ENCODE measurements at regions not wholly inside any gene's neighbourhood (a gene's known extent, or its start where the extent isn't known, plus 50 kb on each side); places are given as distances from the start of the nearest gene placed in this dataset.

DNA sequence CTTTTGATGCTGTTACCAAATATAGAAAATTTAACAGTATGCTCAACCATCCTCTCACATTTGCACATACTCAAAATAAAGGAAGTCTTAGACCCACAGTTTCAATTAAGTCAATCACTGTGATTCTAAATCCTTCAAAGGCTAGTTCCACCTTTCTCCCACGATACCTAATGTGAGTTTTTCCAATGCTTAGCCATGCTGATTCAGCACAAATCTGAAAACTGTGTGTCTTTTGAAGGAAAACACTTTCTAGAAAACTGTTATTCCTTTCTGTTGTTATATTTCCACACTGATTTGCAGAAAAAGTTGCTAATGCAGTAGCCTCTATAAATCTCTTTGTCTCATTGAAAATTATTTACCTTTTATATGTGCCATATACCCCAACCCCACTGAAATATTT lies 645.7 kb downstream of the PRR16 start:
- TF ChIP-seq RFX5 (IDR thresholded peaks at IDR 0.05; ENCODE audit: low read length) (no peak), MEF2A (IDR thresholded peaks at IDR 0.05; ENCODE audit: borderline replicate concordance, low read depth) (no peak), FOXM1 (IDR thresholded peaks at IDR 0.05; ENCODE audit: low read depth) (no peak), RXRA (IDR thresholded peaks at IDR 0.05; ENCODE audit: borderline replicate concordance, low read depth) (no peak), RAD21 (IDR thresholded peaks at IDR 0.05; ENCODE audit: low read length) (no peak), EZH2phosphoT487 (IDR thresholded peaks at IDR 0.05; ENCODE audit: borderline replicate concordance, low read depth) (no peak), POLR2AphosphoS5 (IDR thresholded peaks at IDR 0.05; ENCODE audit: low read depth, low read length) (no peak), SIN3A (IDR thresholded peaks at IDR 0.05; ENCODE audit: borderline replicate concordance, low read depth, low read length) (no peak), JUND (IDR thresholded peaks at IDR 0.05) (no peak), NRF1 (IDR thresholded peaks at IDR 0.05; ENCODE audit: low read depth, low read length) (no peak)
- TF ChIP-seq, protein P1, sequence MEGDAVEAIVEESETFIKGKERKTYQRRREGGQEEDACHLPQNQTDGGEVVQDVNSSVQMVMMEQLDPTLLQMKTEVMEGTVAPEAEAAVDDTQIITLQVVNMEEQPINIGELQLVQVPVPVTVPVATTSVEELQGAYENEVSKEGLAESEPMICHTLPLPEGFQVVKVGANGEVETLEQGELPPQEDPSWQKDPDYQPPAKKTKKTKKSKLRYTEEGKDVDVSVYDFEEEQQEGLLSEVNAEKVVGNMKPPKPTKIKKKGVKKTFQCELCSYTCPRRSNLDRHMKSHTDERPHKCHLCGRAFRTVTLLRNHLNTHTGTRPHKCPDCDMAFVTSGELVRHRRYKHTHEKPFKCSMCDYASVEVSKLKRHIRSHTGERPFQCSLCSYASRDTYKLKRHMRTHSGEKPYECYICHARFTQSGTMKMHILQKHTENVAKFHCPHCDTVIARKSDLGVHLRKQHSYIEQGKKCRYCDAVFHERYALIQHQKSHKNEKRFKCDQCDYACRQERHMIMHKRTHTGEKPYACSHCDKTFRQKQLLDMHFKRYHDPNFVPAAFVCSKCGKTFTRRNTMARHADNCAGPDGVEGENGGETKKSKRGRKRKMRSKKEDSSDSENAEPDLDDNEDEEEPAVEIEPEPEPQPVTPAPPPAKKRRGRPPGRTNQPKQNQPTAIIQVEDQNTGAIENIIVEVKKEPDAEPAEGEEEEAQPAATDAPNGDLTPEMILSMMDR (IDR thresholded peaks at IDR 0.05): no peak
- TF ChIP-seq, protein P2, sequence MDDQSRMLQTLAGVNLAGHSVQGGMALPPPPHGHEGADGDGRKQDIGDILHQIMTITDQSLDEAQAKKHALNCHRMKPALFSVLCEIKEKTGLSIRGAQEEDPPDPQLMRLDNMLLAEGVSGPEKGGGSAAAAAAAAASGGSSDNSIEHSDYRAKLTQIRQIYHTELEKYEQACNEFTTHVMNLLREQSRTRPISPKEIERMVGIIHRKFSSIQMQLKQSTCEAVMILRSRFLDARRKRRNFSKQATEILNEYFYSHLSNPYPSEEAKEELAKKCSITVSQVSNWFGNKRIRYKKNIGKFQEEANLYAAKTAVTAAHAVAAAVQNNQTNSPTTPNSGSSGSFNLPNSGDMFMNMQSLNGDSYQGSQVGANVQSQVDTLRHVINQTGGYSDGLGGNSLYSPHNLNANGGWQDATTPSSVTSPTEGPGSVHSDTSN (IDR thresholded peaks at IDR 0.05): no peak

All from SK-N-SH (cell line).